ENCODE measurements at regions not wholly inside any gene's neighbourhood (a gene's known extent, or its start where the extent isn't known, plus 50 kb on each side); places are given as distances from the start of the nearest gene placed in this dataset.

DNA sequence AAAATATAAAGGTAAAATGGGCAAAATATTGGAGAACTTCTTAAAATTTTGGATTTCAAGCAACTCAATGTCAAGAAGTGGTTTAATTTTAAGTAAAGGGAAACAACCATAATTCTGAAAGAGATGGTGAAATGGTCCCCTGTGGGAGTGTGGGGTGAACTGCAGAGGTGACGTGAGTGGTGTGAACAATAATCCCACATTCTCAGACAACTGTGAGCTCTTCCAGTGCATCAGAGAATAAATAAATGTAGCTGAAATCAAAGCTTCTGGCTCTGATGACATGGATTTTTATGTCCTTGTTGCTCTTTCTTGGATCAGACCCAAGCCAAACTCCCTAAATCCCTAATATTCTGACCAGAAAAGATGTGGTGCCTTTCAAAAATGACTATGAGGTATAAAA, 672.7 kb downstream of the ZEB2 start:
- no peak for TF ChIP-seq TRIM28 (IDR thresholded peaks at IDR 0.05; ENCODE audit: borderline replicate concordance, low read length)
- TF ChIP-seq, protein P1, sequence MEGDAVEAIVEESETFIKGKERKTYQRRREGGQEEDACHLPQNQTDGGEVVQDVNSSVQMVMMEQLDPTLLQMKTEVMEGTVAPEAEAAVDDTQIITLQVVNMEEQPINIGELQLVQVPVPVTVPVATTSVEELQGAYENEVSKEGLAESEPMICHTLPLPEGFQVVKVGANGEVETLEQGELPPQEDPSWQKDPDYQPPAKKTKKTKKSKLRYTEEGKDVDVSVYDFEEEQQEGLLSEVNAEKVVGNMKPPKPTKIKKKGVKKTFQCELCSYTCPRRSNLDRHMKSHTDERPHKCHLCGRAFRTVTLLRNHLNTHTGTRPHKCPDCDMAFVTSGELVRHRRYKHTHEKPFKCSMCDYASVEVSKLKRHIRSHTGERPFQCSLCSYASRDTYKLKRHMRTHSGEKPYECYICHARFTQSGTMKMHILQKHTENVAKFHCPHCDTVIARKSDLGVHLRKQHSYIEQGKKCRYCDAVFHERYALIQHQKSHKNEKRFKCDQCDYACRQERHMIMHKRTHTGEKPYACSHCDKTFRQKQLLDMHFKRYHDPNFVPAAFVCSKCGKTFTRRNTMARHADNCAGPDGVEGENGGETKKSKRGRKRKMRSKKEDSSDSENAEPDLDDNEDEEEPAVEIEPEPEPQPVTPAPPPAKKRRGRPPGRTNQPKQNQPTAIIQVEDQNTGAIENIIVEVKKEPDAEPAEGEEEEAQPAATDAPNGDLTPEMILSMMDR (tag by site-specific recombination; IDR thresholded peaks at IDR 0.05), result no peak
- no peak for TF ChIP-seq PBX3 (CRISPR knock-in tag; IDR thresholded peaks at IDR 0.05)
- no peak for TF ChIP-seq ZBTB1 (tag by site-specific recombination; IDR thresholded peaks at IDR 0.05)
- no peak for TF ChIP-seq KLF1 (tag by site-specific recombination; IDR thresholded peaks at IDR 0.05)
- no peak for TF ChIP-seq ZNF747 (tag by site-specific recombination; IDR thresholded peaks at IDR 0.05)
- no peak for TF ChIP-seq ZNF274 (IDR thresholded peaks at IDR 0.05; ENCODE audit: low read length)
- no peak for TF ChIP-seq ZNF274 (tag by site-specific recombination; IDR thresholded peaks at IDR 0.05; ENCODE audit: borderline replicate concordance)
- TF ChIP-seq, protein P2, sequence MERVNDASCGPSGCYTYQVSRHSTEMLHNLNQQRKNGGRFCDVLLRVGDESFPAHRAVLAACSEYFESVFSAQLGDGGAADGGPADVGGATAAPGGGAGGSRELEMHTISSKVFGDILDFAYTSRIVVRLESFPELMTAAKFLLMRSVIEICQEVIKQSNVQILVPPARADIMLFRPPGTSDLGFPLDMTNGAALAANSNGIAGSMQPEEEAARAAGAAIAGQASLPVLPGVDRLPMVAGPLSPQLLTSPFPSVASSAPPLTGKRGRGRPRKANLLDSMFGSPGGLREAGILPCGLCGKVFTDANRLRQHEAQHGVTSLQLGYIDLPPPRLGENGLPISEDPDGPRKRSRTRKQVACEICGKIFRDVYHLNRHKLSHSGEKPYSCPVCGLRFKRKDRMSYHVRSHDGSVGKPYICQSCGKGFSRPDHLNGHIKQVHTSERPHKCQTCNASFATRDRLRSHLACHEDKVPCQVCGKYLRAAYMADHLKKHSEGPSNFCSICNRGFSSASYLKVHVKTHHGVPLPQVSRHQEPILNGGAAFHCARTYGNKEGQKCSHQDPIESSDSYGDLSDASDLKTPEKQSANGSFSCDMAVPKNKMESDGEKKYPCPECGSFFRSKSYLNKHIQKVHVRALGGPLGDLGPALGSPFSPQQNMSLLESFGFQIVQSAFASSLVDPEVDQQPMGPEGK (tag by site-specific recombination; IDR thresholded peaks at IDR 0.05), result no peak
